ENCODE measurements at regions not wholly inside any gene's neighbourhood (a gene's known extent, or its start where the extent isn't known, plus 50 kb on each side); places are given as distances from the start of the nearest gene placed in this dataset.
A peak's percentile ranks its signal among the peaks of the same experiment; 100 is the strongest.
"Not testable (repeated sequence)": the region's sequence is repeated elsewhere in the genome, so short reads cannot be mapped to it uniquely, and the experiment has no call there.

GRCh38 chr14:43132441-43132840 lies 1374.6 kb downstream of the FSCB start:
- no peaks in the 10 kb centered on the region for H4K20me1 ChIP-seq (replicated peaks; ENCODE audit: control insufficient read depth, extremely low read depth, insufficient read depth, low read length)
- peak; percentile 26 for FAIRE-seq
- H2AFZ ChIP-seq (ENCODE audit: low read depth, low read length): no peak overlapping the region
- intact Hi-C loops (cut with micrococcal nuclease): no loop called here
- H3K9ac ChIP-seq (replicated peaks; ENCODE audit: extremely low read depth, insufficient read depth, low read length): no peak overlapping the region
- H3K4me2 ChIP-seq (ENCODE audit: insufficient read depth, low read length): no peak overlapping the region
- H3K4me1 ChIP-seq (ENCODE audit: control insufficient read depth, extremely low read depth, insufficient read depth, low read length): no peaks in the 10 kb centered on the region
- H3K27me3 ChIP-seq (ENCODE audit: control insufficient read depth in 2 of 2, insufficient read depth in 2 of 2, low read length in 2 of 2): no peaks in the 10 kb centered on the region
- TF ChIP-seq JUN (IDR thresholded peaks at IDR 0.05; ENCODE audit: borderline replicate concordance, insufficient read depth, insufficient read length, low read depth) (no peak), EZH2 (IDR thresholded peaks at IDR 0.05; ENCODE audit: borderline replicate concordance, low read depth, low read length, severe bottlenecking) (no peak), MYC (IDR thresholded peaks at IDR 0.05; ENCODE audit: low read depth, low read length) (no peak), GATA2 (IDR thresholded peaks at IDR 0.05; ENCODE audit: insufficient read depth, insufficient read length, low read depth, low read length) (no peak), FOS (IDR thresholded peaks at IDR 0.05; ENCODE audit: borderline replicate concordance, insufficient read depth, low read length) (no peak), POLR2AphosphoS5 (IDR thresholded peaks at IDR 0.05; ENCODE audit: insufficient read depth, low read depth, low read length) (no peak), POLR2A (IDR thresholded peaks at IDR 0.05; ENCODE audit: low read depth, low read length) (no peak)
- TF ChIP-seq, protein P1, sequence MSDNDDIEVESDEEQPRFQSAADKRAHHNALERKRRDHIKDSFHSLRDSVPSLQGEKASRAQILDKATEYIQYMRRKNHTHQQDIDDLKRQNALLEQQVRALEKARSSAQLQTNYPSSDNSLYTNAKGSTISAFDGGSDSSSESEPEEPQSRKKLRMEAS (IDR thresholded peaks at IDR 0.05; ENCODE audit: insufficient read depth, insufficient read length): no peak
- TF ChIP-seq, protein P2, sequence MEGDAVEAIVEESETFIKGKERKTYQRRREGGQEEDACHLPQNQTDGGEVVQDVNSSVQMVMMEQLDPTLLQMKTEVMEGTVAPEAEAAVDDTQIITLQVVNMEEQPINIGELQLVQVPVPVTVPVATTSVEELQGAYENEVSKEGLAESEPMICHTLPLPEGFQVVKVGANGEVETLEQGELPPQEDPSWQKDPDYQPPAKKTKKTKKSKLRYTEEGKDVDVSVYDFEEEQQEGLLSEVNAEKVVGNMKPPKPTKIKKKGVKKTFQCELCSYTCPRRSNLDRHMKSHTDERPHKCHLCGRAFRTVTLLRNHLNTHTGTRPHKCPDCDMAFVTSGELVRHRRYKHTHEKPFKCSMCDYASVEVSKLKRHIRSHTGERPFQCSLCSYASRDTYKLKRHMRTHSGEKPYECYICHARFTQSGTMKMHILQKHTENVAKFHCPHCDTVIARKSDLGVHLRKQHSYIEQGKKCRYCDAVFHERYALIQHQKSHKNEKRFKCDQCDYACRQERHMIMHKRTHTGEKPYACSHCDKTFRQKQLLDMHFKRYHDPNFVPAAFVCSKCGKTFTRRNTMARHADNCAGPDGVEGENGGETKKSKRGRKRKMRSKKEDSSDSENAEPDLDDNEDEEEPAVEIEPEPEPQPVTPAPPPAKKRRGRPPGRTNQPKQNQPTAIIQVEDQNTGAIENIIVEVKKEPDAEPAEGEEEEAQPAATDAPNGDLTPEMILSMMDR (IDR thresholded peaks at IDR 0.05; ENCODE audit: extremely low read depth in 1 of 2, insufficient read depth in 1 of 2, low read depth in 1 of 2, low read length in 2 of 2): no peak
- ChIA-PET CTCF (no interaction called here), POLR2A (no interaction called here)
- H3K27ac ChIP-seq (ENCODE audit: insufficient read depth, low read depth, low read length): no peak overlapping the region
- H3K9me3 ChIP-seq (replicated peaks; ENCODE audit: control insufficient read depth, insufficient read depth, low read length): peaks cover 2% of the 10 kb centered on the region
- DNase-seq (ENCODE audit: low read depth, low spot score): no peak
- no peaks in the 10 kb centered on the region for H3K79me2 ChIP-seq (ENCODE audit: control insufficient read depth, insufficient read depth, low read length)
- no peaks in the 10 kb centered on the region for H3K9me1 ChIP-seq (replicated peaks; ENCODE audit: control insufficient read depth, extremely low read depth, insufficient read depth, low read length)
- no peaks in the 10 kb centered on the region for H3K36me3 ChIP-seq (ENCODE audit: control insufficient read depth in 2 of 2, extremely low read depth in 1 of 2, insufficient read depth in 2 of 2, low read length in 2 of 2)
- dilution Hi-C loops (cut with MboI; ENCODE audit: extremely low pct_ligation_motif_present, low sequenced_read_pairs): no loop called here
- no TSS peak for BruUV-seq (replicated peaks)
- no peak overlapping the region for H3K4me3 ChIP-seq (replicated peaks in 1 of 3; ENCODE audit: insufficient read depth in 1 of 3, low read depth in 1 of 3, low read length in 3 of 3)

DNA sequence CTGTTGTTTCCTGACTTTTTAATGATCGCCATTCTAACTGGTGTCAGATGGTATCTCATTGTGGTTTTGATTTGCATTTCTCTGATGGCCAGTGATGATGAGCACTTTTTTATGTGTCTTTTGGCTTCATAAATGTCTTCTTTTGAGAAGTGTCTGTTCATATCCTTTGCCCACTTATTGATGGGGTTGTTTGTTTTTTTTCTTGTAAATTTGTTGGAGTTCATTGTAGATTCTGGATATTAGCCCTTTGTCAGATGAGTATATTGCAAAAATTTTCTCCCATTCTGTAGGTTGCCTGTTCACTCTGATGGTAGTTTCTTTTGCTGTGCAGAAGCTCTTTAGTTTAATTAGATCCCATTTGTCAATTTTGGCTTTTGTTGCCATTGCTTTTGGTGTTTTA lies 1378.7 kb downstream of the FSCB start:
- H3K4me1 ChIP-seq (ENCODE audit: control insufficient read depth, extremely low read depth, insufficient read depth, low read length); DNase-seq (ENCODE audit: low read depth, low spot score); dilution Hi-C loops (cut with MboI; ENCODE audit: extremely low pct_ligation_motif_present, low sequenced_read_pairs); H3K4me2 ChIP-seq (ENCODE audit: insufficient read depth, low read length); H3K79me2 ChIP-seq (ENCODE audit: control insufficient read depth, insufficient read depth, low read length); H3K9me1 ChIP-seq (replicated peaks; ENCODE audit: control insufficient read depth, extremely low read depth, insufficient read depth, low read length); H3K36me3 ChIP-seq (ENCODE audit: control insufficient read depth in 2 of 2, extremely low read depth in 1 of 2, insufficient read depth in 2 of 2, low read length in 2 of 2); H3K27ac ChIP-seq (ENCODE audit: insufficient read depth, low read depth, low read length); H3K9me3 ChIP-seq (replicated peaks; ENCODE audit: control insufficient read depth, insufficient read depth, low read length); H4K20me1 ChIP-seq (replicated peaks; ENCODE audit: control insufficient read depth, extremely low read depth, insufficient read depth, low read length); H2AFZ ChIP-seq (ENCODE audit: low read depth, low read length); FAIRE-seq; H3K9ac ChIP-seq (replicated peaks; ENCODE audit: extremely low read depth, insufficient read depth, low read length); CTCF ChIA-PET; H3K4me3 ChIP-seq (replicated peaks in 1 of 3; ENCODE audit: insufficient read depth in 1 of 3, low read depth in 1 of 3, low read length in 3 of 3); H3K27me3 ChIP-seq (ENCODE audit: control insufficient read depth in 2 of 2, insufficient read depth in 2 of 2, low read length in 2 of 2); BruUV-seq (replicated peaks); POLR2A ChIA-PET; intact Hi-C loops (cut with micrococcal nuclease): not testable (repeated sequence)

GRCh38 chr14:43127874-43128273 lies 1379.2 kb downstream of the FSCB start:
- BruUV-seq (replicated peaks); H3K27me3 ChIP-seq (ENCODE audit: control insufficient read depth in 2 of 2, insufficient read depth in 2 of 2, low read length in 2 of 2); POLR2A ChIA-PET; H3K36me3 ChIP-seq (ENCODE audit: control insufficient read depth in 2 of 2, extremely low read depth in 1 of 2, insufficient read depth in 2 of 2, low read length in 2 of 2); H3K4me1 ChIP-seq (ENCODE audit: control insufficient read depth, extremely low read depth, insufficient read depth, low read length); CTCF ChIA-PET; H3K9me3 ChIP-seq (replicated peaks; ENCODE audit: control insufficient read depth, insufficient read depth, low read length); H3K4me3 ChIP-seq (replicated peaks in 1 of 3; ENCODE audit: insufficient read depth in 1 of 3, low read depth in 1 of 3, low read length in 3 of 3); H2AFZ ChIP-seq (ENCODE audit: low read depth, low read length); DNase-seq (ENCODE audit: low read depth, low spot score); FAIRE-seq; H3K4me2 ChIP-seq (ENCODE audit: insufficient read depth, low read length); H3K9ac ChIP-seq (replicated peaks; ENCODE audit: extremely low read depth, insufficient read depth, low read length); intact Hi-C loops (cut with micrococcal nuclease); H3K9me1 ChIP-seq (replicated peaks; ENCODE audit: control insufficient read depth, extremely low read depth, insufficient read depth, low read length); dilution Hi-C loops (cut with MboI; ENCODE audit: extremely low pct_ligation_motif_present, low sequenced_read_pairs); H3K79me2 ChIP-seq (ENCODE audit: control insufficient read depth, insufficient read depth, low read length); H3K27ac ChIP-seq (ENCODE audit: insufficient read depth, low read depth, low read length); H4K20me1 ChIP-seq (replicated peaks; ENCODE audit: control insufficient read depth, extremely low read depth, insufficient read depth, low read length): not testable (repeated sequence)

Data from endothelial cell of umbilical vein (primary cell).